ENCODE measurements at regions not wholly inside any gene's neighbourhood (a gene's known extent, or its start where the extent isn't known, plus 50 kb on each side); places are given as distances from the start of the nearest gene placed in this dataset.

- Histone ChIP-seq H3K4me3 (ENCODE audit: low read length) (no peak overlapping the region), H3F3A (ENCODE audit: insufficient read depth, low read length) (no peaks in the 10 kb centered on the region), H3K36me3 (replicated peaks; ENCODE audit: insufficient read depth, low read length) (no peaks in the 10 kb centered on the region), H3K9me2 (replicated peaks; ENCODE audit: insufficient read depth, low read length) (no peaks in the 10 kb centered on the region), H3K9ac (ENCODE audit: low read length) (no peak overlapping the region), H3K4me1 (ENCODE audit: low read length) (no peaks in the 10 kb centered on the region), H4K20me1 (ENCODE audit: insufficient read depth, low read length) (no peaks in the 10 kb centered on the region), H3K27ac (ENCODE audit: low read length) (no peak overlapping the region), H2AFZ (ENCODE audit: low read length) (no peak overlapping the region), H3K4me2 (ENCODE audit: low read depth, low read length) (no peak overlapping the region), H3K9me3 (replicated peaks; ENCODE audit: insufficient read depth, low read length) (no peaks in the 10 kb centered on the region), H3K27me3 (replicated peaks; ENCODE audit: insufficient read depth, low read length) (no peaks in the 10 kb centered on the region), H3K79me2 (ENCODE audit: low read length) (no peaks in the 10 kb centered on the region)
- TF ChIP-seq EZH2 (optimal IDR thresholded peaks at IDR 0.05; ENCODE audit: low read depth, low read length) (no peak), EZH2phosphoT487 (IDR thresholded peaks at IDR 0.05; ENCODE audit: low read length) (no peak), CTCF (IDR thresholded peaks at IDR 0.05; ENCODE audit: low read length) (no peak)
- DNase-seq = no peak
Measured at GRCh38 chr7:113285411-113285810, 167.1 kb upstream of the SMIM30 start.

- Histone ChIP-seq H3K36me3 (replicated peaks; ENCODE audit: insufficient read depth, low read length) (no peaks in the 10 kb centered on the region), H3K27me3 (replicated peaks; ENCODE audit: insufficient read depth, low read length) (no peaks in the 10 kb centered on the region), H3K79me2 (ENCODE audit: low read length) (no peaks in the 10 kb centered on the region), H3F3A (ENCODE audit: insufficient read depth, low read length) (no peaks in the 10 kb centered on the region), H3K4me2 (ENCODE audit: low read depth, low read length) (no peak overlapping the region), H3K27ac (ENCODE audit: low read length) (no peak overlapping the region), H3K9me3 (replicated peaks; ENCODE audit: insufficient read depth, low read length) (no peaks in the 10 kb centered on the region), H3K9me2 (replicated peaks; ENCODE audit: insufficient read depth, low read length) (no peaks in the 10 kb centered on the region), H2AFZ (ENCODE audit: low read length) (no peak overlapping the region), H3K4me1 (ENCODE audit: low read length) (no peaks in the 10 kb centered on the region), H3K4me3 (ENCODE audit: low read length) (no peak overlapping the region), H4K20me1 (ENCODE audit: insufficient read depth, low read length) (no peaks in the 10 kb centered on the region), H3K9ac (ENCODE audit: low read length) (no peak overlapping the region)
- no peak for DNase-seq
- TF ChIP-seq EZH2phosphoT487 (IDR thresholded peaks at IDR 0.05; ENCODE audit: low read length) = no peak
- TF ChIP-seq CTCF (IDR thresholded peaks at IDR 0.05; ENCODE audit: low read length) = no peak
- TF ChIP-seq EZH2 (optimal IDR thresholded peaks at IDR 0.05; ENCODE audit: low read depth, low read length) = no peak
Measured at GRCh38 chr7:113283861-113284260, 165.5 kb upstream of the SMIM30 start.

GRCh38 chr7:113282875-113283274, 164.5 kb upstream of the SMIM30 start:
- Histone ChIP-seq H2AFZ (ENCODE audit: low read length) (no peak overlapping the region), H3K4me3 (ENCODE audit: low read length) (no peak overlapping the region), H3K9me3 (replicated peaks; ENCODE audit: insufficient read depth, low read length) (no peaks in the 10 kb centered on the region), H4K20me1 (ENCODE audit: insufficient read depth, low read length) (no peaks in the 10 kb centered on the region), H3K4me1 (ENCODE audit: low read length) (no peaks in the 10 kb centered on the region), H3K9me2 (replicated peaks; ENCODE audit: insufficient read depth, low read length) (no peaks in the 10 kb centered on the region), H3K4me2 (ENCODE audit: low read depth, low read length) (no peak overlapping the region), H3K27ac (ENCODE audit: low read length) (no peak overlapping the region), H3K9ac (ENCODE audit: low read length) (no peak overlapping the region), H3K79me2 (ENCODE audit: low read length) (no peaks in the 10 kb centered on the region), H3K36me3 (replicated peaks; ENCODE audit: insufficient read depth, low read length) (no peaks in the 10 kb centered on the region), H3F3A (ENCODE audit: insufficient read depth, low read length) (no peaks in the 10 kb centered on the region), H3K27me3 (replicated peaks; ENCODE audit: insufficient read depth, low read length) (no peaks in the 10 kb centered on the region)
- TF ChIP-seq EZH2 (optimal IDR thresholded peaks at IDR 0.05; ENCODE audit: low read depth, low read length) (no peak), EZH2phosphoT487 (IDR thresholded peaks at IDR 0.05; ENCODE audit: low read length) (no peak), CTCF (IDR thresholded peaks at IDR 0.05; ENCODE audit: low read length) (no peak)
- no peak for DNase-seq
